OCI-LY1 (cell line): ENCODE measurements at regions not wholly inside any gene's neighbourhood (a gene's known extent, or its start where the extent isn't known, plus 50 kb on each side); places are given as distances from the start of the nearest gene placed in this dataset.

Experiments
- H2AFZ ChIP-seq: fragments of 200-600 bp; sonication (generic), shearing (Covaris generic); 2 replicates; pipeline ENCODE4 v1.6.0; 2014; ENCODE audit warnings: antibody characterized with exemption, mild to moderate bottlenecking, low read length
- H3F3A ChIP-seq: fragments of 200-600 bp; sonication (generic), shearing (Covaris generic); 2 replicates; pipeline ENCODE4 v1.6.0; 2014; ENCODE audit warnings: mild to moderate bottlenecking, antibody characterized with exemption, low read length, moderate library complexity; ENCODE audit not compliant: insufficient read depth
- H3K27ac ChIP-seq: fragments of 200-600 bp; sonication (generic); 2 replicates; pipeline ENCODE4 v1.5.1; 2014; ENCODE audit warnings: low read length, mixed run types, mild to moderate bottlenecking, low read depth; ENCODE audit not compliant: poor library complexity, severe bottlenecking
- H3K27me3 ChIP-seq: fragments of 200-600 bp; sonication (generic); 2 replicates; pipeline ENCODE4 v1.6.0; 2014; ENCODE audit warnings: antibody characterized with exemption, mild to moderate bottlenecking, low read length, moderate library complexity; ENCODE audit not compliant: insufficient read depth
- H3K36me3 ChIP-seq: fragments of 200-600 bp; sonication (generic); 2 replicates; pipeline ENCODE4 v1.6.1; 2014; ENCODE audit warnings: mild to moderate bottlenecking, antibody characterized with exemption, low read length, moderate library complexity, mixed read lengths; ENCODE audit not compliant: insufficient read depth
- H3K4me1 ChIP-seq: fragments of 200-600 bp; sonication (generic); 2 replicates; pipeline ENCODE4 v1.5.1; 2014; ENCODE audit warnings: mild to moderate bottlenecking, low read length, moderate library complexity; ENCODE audit not compliant: insufficient read depth, severe bottlenecking
- H3K4me2 ChIP-seq: fragments of 200-600 bp; sonication (generic), shearing (Covaris generic); 2 replicates; pipeline ENCODE4 v1.6.1; 2014; ENCODE audit warnings: low read length
- H3K4me3 ChIP-seq: fragments of 200-600 bp; sonication (generic); 2 replicates; pipeline ENCODE4 v1.5.1; 2014; ENCODE audit warnings: low read length, low read depth, mild to moderate bottlenecking, mixed read lengths; ENCODE audit not compliant: poor library complexity, severe bottlenecking
- H3K79me2 ChIP-seq: fragments of 200-600 bp; shearing (Covaris generic); 2 replicates; pipeline ENCODE4 v1.6.1; 2016; ENCODE audit warnings: mixed run types, low read length, mixed read lengths; ENCODE audit not compliant: insufficient read depth
- H3K9ac ChIP-seq: fragments of 200-600 bp; sonication (generic), shearing (Covaris generic); 2 replicates; pipeline ENCODE4 v1.6.1; 2014; ENCODE audit warnings: mild to moderate bottlenecking, low read length, mixed read lengths
- H3K9me2 ChIP-seq: fragments of 200-600 bp; sonication (generic), shearing (Covaris generic); 2 replicates; pipeline ENCODE4 v1.6.1; 2014; ENCODE audit warnings: low read depth, mild to moderate bottlenecking, low read length, mixed read lengths
- H3K9me3 ChIP-seq: fragments of 200-600 bp; shearing (Covaris generic); 2 replicates; pipeline ENCODE4 v1.6.1; 2014; ENCODE audit warnings: low read length, mixed read lengths
- H4K20me1 ChIP-seq: fragments of 200-600 bp; sonication (generic), shearing (Covaris generic); 2 replicates; pipeline ENCODE4 v1.6.0; 2016; ENCODE audit warnings: mild to moderate bottlenecking, low read length; ENCODE audit not compliant: insufficient read depth
- EZH2 ChIP-seq: fragments of 200-600 bp; sonication (generic), shearing (Covaris generic); IDR thresholded peaks from 2 replicates; pipeline ENCODE4 v1.8.0; 2017; ENCODE audit warnings: borderline replicate concordance, mixed run types, mild to moderate bottlenecking, antibody characterized with exemption, low read length, moderate library complexity, mixed read lengths
- TF ChIP-seq, protein P1 (sequence below): fragments of 200-600 bp; sonication (generic), shearing (Covaris generic); IDR thresholded peaks from 2 replicates; pipeline ENCODE4 v1.5.1; 2017; ENCODE audit warnings: mild to moderate bottlenecking, antibody characterized with exemption, low read length, moderate library complexity, mixed read lengths

DNA sequence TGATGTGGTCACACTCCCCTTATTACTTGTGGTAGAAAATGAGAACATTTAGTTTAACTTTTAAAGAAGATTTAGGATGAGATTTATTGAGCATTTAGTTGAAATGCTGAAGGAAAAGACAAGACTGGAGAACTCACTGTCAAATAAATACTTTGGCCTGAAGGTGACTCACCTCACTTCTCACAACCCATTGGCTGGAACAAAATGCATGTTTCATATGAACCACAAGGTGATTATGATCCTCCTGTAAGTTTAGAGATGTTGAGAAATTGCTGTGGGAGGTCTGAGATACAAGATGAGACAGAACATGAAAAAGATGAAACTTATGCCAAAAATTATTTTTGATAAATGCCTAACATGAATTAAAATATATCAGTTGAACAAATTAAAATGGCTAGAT, 1004.5 kb downstream of the SOCS6 start:
- Histone ChIP-seq H3K4me1 (no peaks in the 10 kb centered on the region), H3K79me2 (no peaks in the 10 kb centered on the region), H3K9me3 (no peaks in the 10 kb centered on the region), H2AFZ (no peak overlapping the region), H3K4me3 (no peak overlapping the region), H4K20me1 (no peaks in the 10 kb centered on the region), H3K9ac (no peak overlapping the region), H3K4me2 (no peak overlapping the region), H3K9me2 (no peaks in the 10 kb centered on the region), H3K27ac (no peak overlapping the region), H3K36me3 (no peaks in the 10 kb centered on the region), H3F3A (no peaks in the 10 kb centered on the region), H3K27me3 (no peaks in the 10 kb centered on the region)
- TF ChIP-seq EZH2, result no peak
- TF ChIP-seq, protein P1, sequence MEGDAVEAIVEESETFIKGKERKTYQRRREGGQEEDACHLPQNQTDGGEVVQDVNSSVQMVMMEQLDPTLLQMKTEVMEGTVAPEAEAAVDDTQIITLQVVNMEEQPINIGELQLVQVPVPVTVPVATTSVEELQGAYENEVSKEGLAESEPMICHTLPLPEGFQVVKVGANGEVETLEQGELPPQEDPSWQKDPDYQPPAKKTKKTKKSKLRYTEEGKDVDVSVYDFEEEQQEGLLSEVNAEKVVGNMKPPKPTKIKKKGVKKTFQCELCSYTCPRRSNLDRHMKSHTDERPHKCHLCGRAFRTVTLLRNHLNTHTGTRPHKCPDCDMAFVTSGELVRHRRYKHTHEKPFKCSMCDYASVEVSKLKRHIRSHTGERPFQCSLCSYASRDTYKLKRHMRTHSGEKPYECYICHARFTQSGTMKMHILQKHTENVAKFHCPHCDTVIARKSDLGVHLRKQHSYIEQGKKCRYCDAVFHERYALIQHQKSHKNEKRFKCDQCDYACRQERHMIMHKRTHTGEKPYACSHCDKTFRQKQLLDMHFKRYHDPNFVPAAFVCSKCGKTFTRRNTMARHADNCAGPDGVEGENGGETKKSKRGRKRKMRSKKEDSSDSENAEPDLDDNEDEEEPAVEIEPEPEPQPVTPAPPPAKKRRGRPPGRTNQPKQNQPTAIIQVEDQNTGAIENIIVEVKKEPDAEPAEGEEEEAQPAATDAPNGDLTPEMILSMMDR, result no peak

DNA sequence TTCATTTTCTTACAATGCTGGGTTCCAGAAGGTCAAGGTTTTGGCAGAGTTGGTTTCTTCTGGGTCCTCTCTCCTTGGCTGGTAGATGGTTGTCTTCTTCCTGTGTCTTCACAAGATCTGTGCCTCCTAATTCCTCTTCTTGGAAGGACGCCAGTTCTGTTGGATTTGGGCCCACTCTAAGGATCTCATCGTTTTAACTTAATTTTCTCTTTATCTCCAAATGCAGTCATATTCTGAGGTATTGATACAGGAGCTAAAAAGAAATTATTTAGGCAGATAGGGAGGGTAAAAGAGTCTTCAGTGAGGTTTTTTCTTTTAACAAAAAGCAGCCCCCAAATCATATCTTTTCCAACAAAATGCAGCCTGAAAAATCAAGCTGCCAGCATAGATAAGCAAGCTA, 998.4 kb downstream of the SOCS6 start:
- Histone ChIP-seq H3K27me3 (no peaks in the 10 kb centered on the region), H3F3A (no peaks in the 10 kb centered on the region), H3K9me3 (no peaks in the 10 kb centered on the region), H3K4me1 (no peaks in the 10 kb centered on the region), H2AFZ (no peak overlapping the region), H3K9me2 (no peaks in the 10 kb centered on the region), H3K79me2 (no peaks in the 10 kb centered on the region), H3K4me3 (no peak overlapping the region), H3K9ac (no peak overlapping the region), H3K4me2 (no peak overlapping the region), H4K20me1 (no peaks in the 10 kb centered on the region), H3K27ac (no peak overlapping the region), H3K36me3 (no peaks in the 10 kb centered on the region)
- no peak for TF ChIP-seq EZH2
- TF ChIP-seq, protein P1, result no peak

DNA sequence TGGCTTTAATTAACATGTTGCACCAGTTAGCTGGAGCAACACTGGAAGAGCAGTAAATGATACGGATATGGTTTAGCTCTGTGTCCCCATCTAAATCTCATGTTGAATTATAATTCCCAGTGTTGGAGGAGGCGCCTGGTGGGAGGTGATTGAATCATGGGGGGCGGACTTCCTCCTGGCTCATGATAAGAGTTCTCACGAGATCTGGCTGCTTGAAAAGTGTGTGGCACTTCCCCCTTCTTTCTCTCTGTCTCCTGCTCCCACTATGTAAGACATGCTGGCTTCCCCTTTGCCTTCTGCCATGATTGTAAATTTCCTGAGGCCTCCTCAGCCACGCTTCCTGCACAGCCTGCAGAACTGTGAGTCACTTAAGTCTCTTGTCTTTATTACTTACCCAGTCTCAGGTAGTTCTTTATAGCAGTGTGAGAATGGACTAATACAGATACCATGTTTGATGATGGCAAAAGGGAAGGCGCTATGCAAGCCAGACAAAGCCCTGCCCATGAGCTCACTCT, 963.6 kb downstream of the SOCS6 start:
- TF ChIP-seq, protein P1, result no peak
- Histone ChIP-seq H3K27me3 (no peaks in the 10 kb centered on the region), H3K9me3 (no peaks in the 10 kb centered on the region), H2AFZ (no peak overlapping the region), H3K4me2 (no peak overlapping the region), H3K36me3 (no peaks in the 10 kb centered on the region), H3F3A (no peaks in the 10 kb centered on the region), H4K20me1 (no peaks in the 10 kb centered on the region), H3K27ac (no peak overlapping the region), H3K4me1 (no peaks in the 10 kb centered on the region), H3K4me3 (no peak overlapping the region), H3K9me2 (no peaks in the 10 kb centered on the region), H3K9ac (no peak overlapping the region), H3K79me2 (no peaks in the 10 kb centered on the region)
